B cell (primary cell): ENCODE measurements at regions not wholly inside any gene's neighbourhood (a gene's known extent, or its start where the extent isn't known, plus 50 kb on each side); places are given as distances from the start of the nearest gene placed in this dataset.

Experiments used
- ATAC-seq: fragments of 200-7000 bp; cut with Tn5 transposase; one replicate; pipeline ENCODE4 v1.10.0; 2021; ENCODE audit warnings: low read depth, mild to moderate bottlenecking, moderate number of reproducible peaks, moderate library complexity
- CTCF ChIA-PET: fragments of 350-600 bp; sonication (Branson Sonifier 250); formaldehyde crosslinking; loops from one replicate; lab custom pipeline; 2021; ENCODE audit warnings: antibody characterized with exemption, inconsistent platforms; lab: Charles Lee
- POLR2A ChIA-PET: fragments of 350-600 bp; sonication (Branson Sonifier 250); formaldehyde crosslinking; loops from one replicate; lab custom pipeline; 2021; ENCODE audit warnings: antibody characterized with exemption; lab: Charles Lee
- DNase-seq: peaks from one replicate; pipeline ENCODE4 v3.0.0; 2013
- H2AFZ ChIP-seq: 2 replicates; pipeline ENCODE4 v1.6.1; 2012; ENCODE audit warnings: mild to moderate bottlenecking, low read depth, low read length; ENCODE audit not compliant: insufficient read depth, poor library complexity, severe bottlenecking
- H3K27ac ChIP-seq, 2 donors: 1 replicate in 1 of 2; 2 replicates in 1 of 2; pipeline ENCODE4 v1.5.1; 2012 to 2013; ENCODE audit warnings: low read length in 2 of 2, mild to moderate bottlenecking in 2 of 2, moderate library complexity in 1 of 2
- H3K27me3 ChIP-seq, 4 experiments: fragments of 200-600 bp in 1 of 4; sonication (generic) in 1 of 4; replicated peaks in 1 of 4; 1 replicate in 2 of 4; 2 replicates in 2 of 4; pipeline versions ENCODE4 v1.6.1 to v1.7.0; 2013 to 2016; ENCODE audit warnings: low read length in 3 of 4, mild to moderate bottlenecking in 2 of 4, mixed read lengths in 1 of 4, moderate library complexity in 1 of 4; ENCODE audit not compliant: insufficient read depth in 4 of 4, control insufficient read depth in 3 of 4; ENCODE audit errors: control extremely low read depth in 1 of 4
- H3K36me3 ChIP-seq, 2 experiments: replicated peaks in 1 of 2; 1 replicate in 1 of 2; 2 replicates in 1 of 2; pipeline versions ENCODE4 v1.6.1 to v1.7.1; 2013; ENCODE audit warnings: low read length in 1 of 2; ENCODE audit not compliant: insufficient read depth in 2 of 2, control insufficient read depth in 1 of 2; ENCODE audit errors: control extremely low read depth in 1 of 2, extremely low read depth in 1 of 2
- H3K4me1 ChIP-seq, 2 donors: fragments of 200-600 bp in 1 of 2; sonication (generic) in 1 of 2; 1 replicate in 1 of 2; 2 replicates in 1 of 2; pipeline versions ENCODE4 v1.5.1 to v1.6.1; 2013 to 2017; ENCODE audit warnings: low read length in 2 of 2; ENCODE audit not compliant: control insufficient read depth in 2 of 2, insufficient read depth in 2 of 2
- H3K4me2 ChIP-seq: replicated peaks from 2 replicates; pipeline ENCODE3; 2012; ENCODE audit warnings: mild to moderate bottlenecking, low read depth, low read length; ENCODE audit not compliant: poor library complexity, severe bottlenecking
- H3K4me3 ChIP-seq, 5 experiments: fragments of 200-600 bp in 1 of 5; sonication (generic) in 1 of 5; 1 replicate in 3 of 5; 2 replicates in 2 of 5; pipeline versions ENCODE4 v1.5.1 to v1.7.0; 2011 to 2016; ENCODE audit warnings: low read length in 4 of 5, mild to moderate bottlenecking in 4 of 5, low read depth in 2 of 5, control low read depth in 1 of 5, moderate library complexity in 1 of 5; ENCODE audit not compliant: insufficient read depth in 1 of 5; ENCODE audit errors: control extremely low read depth in 1 of 5, extremely low read depth in 1 of 5
- H3K79me2 ChIP-seq: fragments of 200-600 bp; sonication (generic); one replicate; pipeline ENCODE4 v1.6.0; 2016; ENCODE audit warnings: low read length; ENCODE audit not compliant: control insufficient read depth, insufficient read depth
- H3K9ac ChIP-seq: fragments of 200-600 bp; sonication (generic); 2 replicates; pipeline ENCODE4 v1.6.1; 2017; ENCODE audit warnings: mild to moderate bottlenecking, low read length, moderate library complexity
- H3K9me3 ChIP-seq, 3 donors: one replicate each; pipeline versions ENCODE4 v1.6.1 to v1.7.1; 2013; ENCODE audit warnings: low read length in 2 of 3; ENCODE audit not compliant: control insufficient read depth in 2 of 3, insufficient read depth in 1 of 3; ENCODE audit errors: control extremely low read depth in 1 of 3
- H4K20me1 ChIP-seq: 2 replicates; pipeline ENCODE4 v1.6.0; 2012; ENCODE audit warnings: mild to moderate bottlenecking, low read length; ENCODE audit not compliant: insufficient read depth, control insufficient read depth, poor library complexity, severe bottlenecking
- H3K27ac Mint-ChIP-seq: one replicate; pipeline ENCODE4 v1.8.0; 2021; ENCODE audit warnings: mixed read lengths
- H3K27me3 Mint-ChIP-seq: one replicate; pipeline ENCODE4 v1.8.0; 2021; ENCODE audit warnings: mixed read lengths
- H3K4me1 Mint-ChIP-seq: one replicate; pipeline ENCODE4 v1.8.0; 2021; ENCODE audit warnings: mixed read lengths
- H3K4me3 Mint-ChIP-seq: one replicate; pipeline ENCODE4 v1.8.0; 2021; ENCODE audit warnings: mixed read lengths
- H3K9me3 Mint-ChIP-seq: one replicate; pipeline ENCODE4 v1.8.0; 2022; ENCODE audit warnings: mixed read lengths; ENCODE audit not compliant: insufficient read depth
- EZH2 ChIP-seq: IDR thresholded peaks from 2 replicates; pipeline ENCODE4 v1.6.1; 2012; ENCODE audit warnings: borderline replicate concordance, low read depth, mild to moderate bottlenecking, moderate library complexity, low read length; ENCODE audit not compliant: insufficient read depth, poor library complexity, severe bottlenecking
- WGBS: methylation state at CpG from one replicate; pipeline ENCODE4 v1.1.5; 2013; ENCODE audit warnings: missing lambda C conversion rate; ENCODE audit not compliant: insufficient coverage; 5-methylcytosine and 5-hydroxymethylcytosine counted together
- intact Hi-C: fragments of 100-400 bp; cut with micrococcal nuclease; formaldehyde crosslinking; loops from one replicate; pipeline ENCODE4 v1.10.0; 2022
- TF ChIP-seq, protein P1 (sequence below): fragments of 200-600 bp; IDR thresholded peaks from one replicate; pipeline ENCODE4 v1.8.0; 2022; ENCODE audit warnings: antibody characterized with exemption, mild to moderate bottlenecking

DNA sequence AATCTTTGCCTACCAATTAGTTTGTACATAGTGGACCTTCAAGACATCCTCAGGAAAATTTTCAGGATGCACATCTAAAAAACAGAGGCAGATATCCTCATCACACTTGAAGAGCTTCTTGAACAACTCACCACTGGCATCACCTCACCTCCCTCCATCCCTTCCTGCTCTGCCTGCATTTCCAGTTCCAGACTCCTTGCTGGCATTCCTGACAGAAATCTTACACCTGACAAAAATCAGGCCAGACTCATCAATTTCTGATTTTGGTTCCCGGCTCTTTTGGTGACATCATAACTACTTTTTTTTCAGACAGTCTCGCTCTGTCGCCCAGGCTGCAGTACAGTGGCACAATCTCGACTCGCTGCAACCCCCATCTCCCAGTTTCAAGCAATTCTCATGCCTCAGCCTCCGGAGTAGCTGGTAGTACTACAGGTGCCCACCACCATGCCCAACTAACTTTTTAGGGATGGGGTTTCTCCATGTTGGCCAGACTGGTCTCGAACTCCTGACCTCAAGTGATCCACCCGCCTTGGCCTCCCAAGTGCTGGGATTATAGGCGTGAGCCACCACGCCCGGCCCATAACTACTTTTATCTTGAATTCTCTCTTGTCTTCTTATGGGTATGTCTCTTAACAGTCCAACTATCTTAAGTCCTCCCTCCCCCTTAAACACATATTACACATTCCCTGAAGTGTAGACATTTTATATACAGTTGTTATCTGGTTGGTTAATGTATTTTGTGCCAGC is 216.6 kb upstream of the IL12A start:
- Histone ChIP-seq H3K4me1 (no peaks in the 10 kb centered on the region), H3K36me3 (no peaks in the 10 kb centered on the region), H3K27me3 (no peaks in the 10 kb centered on the region), H3K9ac (no peak overlapping the region), H3K9me3 (no peaks in the 10 kb centered on the region), H4K20me1 (no peaks in the 10 kb centered on the region), H3K4me3 (no peak overlapping the region), H3K4me2 (no peak overlapping the region), H2AFZ (no peak overlapping the region), H3K27ac (no peak overlapping the region), H3K79me2 (no peaks in the 10 kb centered on the region)
- intact Hi-C loops: no loop called here
- Mint-ChIP-seq H3K4me1 (no peaks in the 10 kb centered on the region), H3K27ac (no peak overlapping the region), H3K4me3 (no peak overlapping the region), H3K9me3 (no peaks in the 10 kb centered on the region), H3K27me3 (peaks cover 20% of the 10 kb centered on the region)
- CTCF ChIA-PET: no interaction called here
- 97% methylated on average over 8 of the region's 11 CpGs for WGBS
- no peak for ATAC-seq
- DNase-seq: no peak
- TF ChIP-seq EZH2: no peak
- TF ChIP-seq, protein P1, sequence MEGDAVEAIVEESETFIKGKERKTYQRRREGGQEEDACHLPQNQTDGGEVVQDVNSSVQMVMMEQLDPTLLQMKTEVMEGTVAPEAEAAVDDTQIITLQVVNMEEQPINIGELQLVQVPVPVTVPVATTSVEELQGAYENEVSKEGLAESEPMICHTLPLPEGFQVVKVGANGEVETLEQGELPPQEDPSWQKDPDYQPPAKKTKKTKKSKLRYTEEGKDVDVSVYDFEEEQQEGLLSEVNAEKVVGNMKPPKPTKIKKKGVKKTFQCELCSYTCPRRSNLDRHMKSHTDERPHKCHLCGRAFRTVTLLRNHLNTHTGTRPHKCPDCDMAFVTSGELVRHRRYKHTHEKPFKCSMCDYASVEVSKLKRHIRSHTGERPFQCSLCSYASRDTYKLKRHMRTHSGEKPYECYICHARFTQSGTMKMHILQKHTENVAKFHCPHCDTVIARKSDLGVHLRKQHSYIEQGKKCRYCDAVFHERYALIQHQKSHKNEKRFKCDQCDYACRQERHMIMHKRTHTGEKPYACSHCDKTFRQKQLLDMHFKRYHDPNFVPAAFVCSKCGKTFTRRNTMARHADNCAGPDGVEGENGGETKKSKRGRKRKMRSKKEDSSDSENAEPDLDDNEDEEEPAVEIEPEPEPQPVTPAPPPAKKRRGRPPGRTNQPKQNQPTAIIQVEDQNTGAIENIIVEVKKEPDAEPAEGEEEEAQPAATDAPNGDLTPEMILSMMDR: no peak
- POLR2A ChIA-PET: no interaction called here

DNA sequence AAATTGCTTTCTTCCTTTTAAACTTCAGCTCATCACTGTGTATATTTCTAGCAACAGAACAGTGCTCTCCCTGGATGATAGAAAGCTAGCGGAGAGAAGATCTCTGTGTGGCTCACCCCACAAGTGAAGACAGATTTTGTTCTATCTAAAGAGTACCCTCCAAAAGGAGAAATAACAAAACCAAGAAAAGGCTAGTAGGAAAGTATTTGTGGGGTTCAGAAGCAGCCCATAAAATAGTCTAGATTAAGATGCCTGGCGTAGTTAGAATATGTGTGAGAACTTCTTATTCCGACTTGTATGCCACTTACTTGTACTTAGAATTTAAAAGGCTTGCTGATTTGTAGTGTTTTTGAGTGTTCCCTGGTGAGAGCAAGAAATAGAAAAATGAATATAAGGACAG is 214.9 kb upstream of the IL12A start:
- Histone ChIP-seq H3K4me1 (no peaks in the 10 kb centered on the region), H3K27me3 (no peaks in the 10 kb centered on the region), H3K79me2 (no peaks in the 10 kb centered on the region), H3K9me3 (no peaks in the 10 kb centered on the region), H3K9ac (no peak overlapping the region), H4K20me1 (no peaks in the 10 kb centered on the region), H3K4me2 (no peak overlapping the region), H3K27ac (no peak overlapping the region), H2AFZ (no peak overlapping the region), H3K36me3 (no peaks in the 10 kb centered on the region), H3K4me3 (no peak overlapping the region)
- DNase-seq (no peak), ATAC-seq (no peak)
- TF ChIP-seq, protein P1: no peak
- TF ChIP-seq EZH2: no peak
- ChIA-PET POLR2A (no interaction called here), CTCF (no interaction called here)
- Mint-ChIP-seq H3K4me3 (no peak overlapping the region), H3K27me3 (peaks cover 21% of the 10 kb centered on the region), H3K27ac (no peak overlapping the region), H3K9me3 (no peaks in the 10 kb centered on the region), H3K4me1 (no peaks in the 10 kb centered on the region)
- intact Hi-C loops: no loop called here
- WGBS: no CpG with 5 or more reads among the region's 3 CpGs
